ENCODE measurements at regions not wholly inside any gene's neighbourhood (a gene's known extent, or its start where the extent isn't known, plus 50 kb on each side); places are given as distances from the start of the nearest gene placed in this dataset.
"Not testable (repeated sequence)": the region's sequence is repeated elsewhere in the genome, so short reads cannot be mapped to it uniquely, and the experiment has no call there.

DNA sequence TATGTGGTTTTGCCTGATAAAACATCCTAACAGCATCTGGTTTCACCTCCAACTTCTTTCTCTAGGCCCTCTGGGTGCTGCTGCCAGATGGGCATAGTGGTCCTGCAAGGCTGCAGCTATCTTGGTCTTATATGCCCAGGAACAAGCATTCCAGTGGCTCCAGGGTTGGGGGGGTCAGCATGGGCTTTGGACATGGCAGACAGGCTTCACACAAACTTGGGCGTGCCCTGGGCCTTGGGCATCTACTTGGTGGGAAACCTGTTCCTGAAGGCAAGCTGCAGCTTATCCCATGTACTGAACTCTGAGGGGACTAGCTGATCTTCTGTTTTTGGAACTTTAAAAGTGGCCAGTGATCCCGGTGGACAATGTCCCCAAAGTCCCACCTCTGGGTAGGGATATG lies 54.9 kb upstream of the ZNF678 start:
- Histone ChIP-seq H4K20me1 (ENCODE audit: low read length) (no peaks in the 10 kb centered on the region), H3K27me3 (ENCODE audit: low read length) (no peaks in the 10 kb centered on the region), H3F3A (ENCODE audit: low read length, unreplicated experiment) (no peaks in the 10 kb centered on the region), H2AFZ (ENCODE audit: low read length) (no peak overlapping the region), H3K4me2 (ENCODE audit: low read length) (no peak overlapping the region), H3K27ac (ENCODE audit: low read length) (no peak overlapping the region), H3K4me1 (ENCODE audit: insufficient read depth, low read length) (no peaks in the 10 kb centered on the region), H3K9ac (ENCODE audit: low read length) (no peak overlapping the region), H3K9me2 (replicated peaks; ENCODE audit: low read length) (no peaks in the 10 kb centered on the region), H3K36me3 (ENCODE audit: low read depth, low read length) (no peaks in the 10 kb centered on the region), H3K9me3 (ENCODE audit: low read length) (no peaks in the 10 kb centered on the region), H3K4me3 (ENCODE audit: low read length) (no peak overlapping the region), H3K79me2 (ENCODE audit: low read length) (no peaks in the 10 kb centered on the region)
- no peak for DNase-seq
- POLR2A ChIA-PET (ENCODE audit: unreplicated experiment) = no interaction called here
- ATAC-seq = no peak
- no TSS peak for BruUV-seq (replicated peaks)
- CTCF ChIA-PET = no interaction called here
- intact Hi-C loops (cut with micrococcal nuclease) = no loop called here
- TF ChIP-seq EZH2phosphoT487 (IDR thresholded peaks at IDR 0.05; ENCODE audit: borderline replicate concordance, low read length) (no peak), EZH2 (IDR thresholded peaks at IDR 0.05; ENCODE audit: low read length, unreplicated experiment) (no peak)
- TF ChIP-seq, protein P1, sequence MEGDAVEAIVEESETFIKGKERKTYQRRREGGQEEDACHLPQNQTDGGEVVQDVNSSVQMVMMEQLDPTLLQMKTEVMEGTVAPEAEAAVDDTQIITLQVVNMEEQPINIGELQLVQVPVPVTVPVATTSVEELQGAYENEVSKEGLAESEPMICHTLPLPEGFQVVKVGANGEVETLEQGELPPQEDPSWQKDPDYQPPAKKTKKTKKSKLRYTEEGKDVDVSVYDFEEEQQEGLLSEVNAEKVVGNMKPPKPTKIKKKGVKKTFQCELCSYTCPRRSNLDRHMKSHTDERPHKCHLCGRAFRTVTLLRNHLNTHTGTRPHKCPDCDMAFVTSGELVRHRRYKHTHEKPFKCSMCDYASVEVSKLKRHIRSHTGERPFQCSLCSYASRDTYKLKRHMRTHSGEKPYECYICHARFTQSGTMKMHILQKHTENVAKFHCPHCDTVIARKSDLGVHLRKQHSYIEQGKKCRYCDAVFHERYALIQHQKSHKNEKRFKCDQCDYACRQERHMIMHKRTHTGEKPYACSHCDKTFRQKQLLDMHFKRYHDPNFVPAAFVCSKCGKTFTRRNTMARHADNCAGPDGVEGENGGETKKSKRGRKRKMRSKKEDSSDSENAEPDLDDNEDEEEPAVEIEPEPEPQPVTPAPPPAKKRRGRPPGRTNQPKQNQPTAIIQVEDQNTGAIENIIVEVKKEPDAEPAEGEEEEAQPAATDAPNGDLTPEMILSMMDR (conservative IDR thresholded peaks at IDR 0.05; ENCODE audit: low read depth, low read length) = no peak

DNA sequence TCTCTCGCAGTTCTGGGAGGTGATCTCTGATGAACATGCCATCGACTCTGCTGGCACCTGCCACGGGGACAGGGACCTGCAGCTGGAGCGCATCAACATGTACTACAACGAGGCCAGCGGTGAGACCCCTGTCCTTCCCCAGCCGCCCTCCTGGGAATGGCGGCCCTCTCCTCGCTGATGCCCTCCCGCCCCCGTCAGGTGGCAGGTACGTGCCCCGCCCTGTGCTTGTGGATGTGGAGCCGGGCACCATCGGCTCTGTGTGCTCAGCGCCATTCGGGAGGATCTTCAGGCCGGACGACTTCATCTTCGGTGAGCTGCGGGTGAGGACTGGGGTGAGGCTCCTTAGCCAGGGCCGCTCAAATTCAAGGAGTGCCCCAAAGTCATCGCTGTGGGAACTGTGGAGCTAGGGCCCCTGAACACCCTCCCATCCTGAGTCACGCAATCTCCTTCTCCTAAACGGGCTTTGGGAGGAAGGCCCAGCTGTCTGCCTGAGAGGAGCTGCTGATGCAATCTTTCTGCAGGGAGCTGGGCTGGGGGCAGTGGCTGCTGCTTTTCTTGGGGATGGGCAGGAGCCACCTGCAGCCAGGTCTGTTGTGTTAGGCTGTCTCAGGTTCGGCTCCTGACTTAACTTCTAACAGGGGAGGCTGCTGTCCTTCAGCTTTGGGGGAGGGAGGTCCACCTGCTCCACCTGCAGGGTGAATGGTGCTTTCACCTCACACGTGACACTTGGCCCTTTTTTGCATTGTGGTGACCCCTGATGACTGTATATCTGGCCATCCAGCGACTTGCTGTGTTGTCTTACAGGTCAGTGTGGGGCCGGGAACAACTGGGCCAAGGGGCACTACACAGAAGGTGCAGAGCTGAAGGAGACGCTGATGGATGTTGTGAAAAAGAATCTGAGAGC lies 56.6 kb upstream of the ZNF678 start:
- H3K79me2 ChIP-seq (ENCODE audit: low read length); H3K36me3 ChIP-seq (ENCODE audit: low read depth, low read length); H3K4me3 ChIP-seq (ENCODE audit: low read length); H3K9me2 ChIP-seq (replicated peaks; ENCODE audit: low read length); intact Hi-C loops (cut with micrococcal nuclease); H3K9ac ChIP-seq (ENCODE audit: low read length); H3K27me3 ChIP-seq (ENCODE audit: low read length); H3K27ac ChIP-seq (ENCODE audit: low read length); H3K4me1 ChIP-seq (ENCODE audit: insufficient read depth, low read length); H4K20me1 ChIP-seq (ENCODE audit: low read length); DNase-seq; H3K9me3 ChIP-seq (ENCODE audit: low read length); BruUV-seq (replicated peaks); ATAC-seq; H3K4me2 ChIP-seq (ENCODE audit: low read length); POLR2A ChIA-PET (ENCODE audit: unreplicated experiment); CTCF ChIA-PET; H3F3A ChIP-seq (ENCODE audit: low read length, unreplicated experiment); H2AFZ ChIP-seq (ENCODE audit: low read length): not testable (repeated sequence)

DNA sequence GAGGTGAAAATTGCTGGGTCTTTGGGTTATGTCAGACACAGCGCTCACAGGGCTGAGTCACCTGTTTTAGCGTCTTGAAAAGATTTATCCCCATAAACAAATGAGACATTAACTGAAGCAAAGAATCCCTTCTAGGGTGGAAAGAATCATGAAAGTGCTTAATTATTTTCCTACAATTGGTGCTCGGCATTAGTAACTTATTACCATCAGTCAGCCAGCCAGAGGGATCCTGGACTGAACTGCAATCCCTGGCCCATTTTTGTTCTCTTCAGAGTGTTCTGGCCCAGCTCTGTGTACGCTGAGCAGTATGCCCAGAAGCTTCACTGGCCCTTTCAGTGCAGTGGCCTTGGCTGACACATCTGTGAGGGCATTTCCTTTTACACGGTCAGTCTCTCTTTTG lies 67.3 kb upstream of the ZNF678 start:
- H3K27ac ChIP-seq (ENCODE audit: low read length); DNase-seq; ATAC-seq; H3K4me1 ChIP-seq (ENCODE audit: insufficient read depth, low read length); CTCF ChIA-PET; POLR2A ChIA-PET (ENCODE audit: unreplicated experiment); H3K4me2 ChIP-seq (ENCODE audit: low read length); H3K9me3 ChIP-seq (ENCODE audit: low read length); BruUV-seq (replicated peaks); H3K79me2 ChIP-seq (ENCODE audit: low read length); H3K4me3 ChIP-seq (ENCODE audit: low read length); H3F3A ChIP-seq (ENCODE audit: low read length, unreplicated experiment); H3K27me3 ChIP-seq (ENCODE audit: low read length); H3K36me3 ChIP-seq (ENCODE audit: low read depth, low read length); H2AFZ ChIP-seq (ENCODE audit: low read length); H3K9ac ChIP-seq (ENCODE audit: low read length); H4K20me1 ChIP-seq (ENCODE audit: low read length); intact Hi-C loops (cut with micrococcal nuclease); H3K9me2 ChIP-seq (replicated peaks; ENCODE audit: low read length): not testable (repeated sequence)

DNA sequence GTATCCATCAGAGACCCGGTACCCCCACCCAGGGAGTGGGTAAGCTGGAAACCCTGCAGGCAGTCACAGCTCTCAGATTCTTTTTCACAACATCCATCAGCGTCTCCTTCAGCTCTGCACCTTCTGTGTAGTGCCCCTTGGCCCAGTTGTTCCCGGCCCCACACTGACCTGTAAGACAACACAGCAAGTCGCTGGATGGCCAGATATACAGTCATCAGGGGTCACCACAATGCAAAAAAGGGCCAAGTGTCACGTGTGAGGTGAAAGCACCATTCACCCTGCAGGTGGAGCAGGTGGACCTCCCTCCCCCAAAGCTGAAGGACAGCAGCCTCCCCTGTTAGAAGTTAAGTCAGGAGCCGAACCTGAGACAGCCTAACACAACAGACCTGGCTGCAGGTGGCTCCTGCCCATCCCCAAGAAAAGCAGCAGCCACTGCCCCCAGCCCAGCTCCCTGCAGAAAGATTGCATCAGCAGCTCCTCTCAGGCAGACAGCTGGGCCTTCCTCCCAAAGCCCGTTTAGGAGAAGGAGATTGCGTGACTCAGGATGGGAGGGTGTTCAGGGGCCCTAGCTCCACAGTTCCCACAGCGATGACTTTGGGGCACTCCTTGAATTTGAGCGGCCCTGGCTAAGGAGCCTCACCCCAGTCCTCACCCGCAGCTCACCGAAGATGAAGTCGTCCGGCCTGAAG lies 69.3 kb upstream of the ZNF678 start:
- H3K79me2 ChIP-seq (ENCODE audit: low read length); H3K4me3 ChIP-seq (ENCODE audit: low read length); BruUV-seq (replicated peaks); H3K9ac ChIP-seq (ENCODE audit: low read length); H3K36me3 ChIP-seq (ENCODE audit: low read depth, low read length); POLR2A ChIA-PET (ENCODE audit: unreplicated experiment); CTCF ChIA-PET; H2AFZ ChIP-seq (ENCODE audit: low read length); H3F3A ChIP-seq (ENCODE audit: low read length, unreplicated experiment); ATAC-seq; intact Hi-C loops (cut with micrococcal nuclease); H3K4me1 ChIP-seq (ENCODE audit: insufficient read depth, low read length); DNase-seq; H3K27ac ChIP-seq (ENCODE audit: low read length); H3K9me2 ChIP-seq (replicated peaks; ENCODE audit: low read length); H4K20me1 ChIP-seq (ENCODE audit: low read length); H3K27me3 ChIP-seq (ENCODE audit: low read length); H3K9me3 ChIP-seq (ENCODE audit: low read length); H3K4me2 ChIP-seq (ENCODE audit: low read length): not testable (repeated sequence)

Measured in PC-3 (cell line).